Panc1 (cell line): ENCODE measurements at regions not wholly inside any gene's neighbourhood (a gene's known extent, or its start where the extent isn't known, plus 50 kb on each side); places are given as distances from the start of the nearest gene placed in this dataset.

Experiments used
- CTCF ChIP-seq: fragments of 450-650 bp; IDR thresholded peaks from 2 replicates; pipeline ENCODE4 v1.5.1; 2017; ENCODE audit warnings: mild to moderate bottlenecking
- POLR2AphosphoS5 ChIP-seq: IDR thresholded peaks from 2 replicates; pipeline ENCODE4 v1.6.1; 2012; ENCODE audit warnings: mild to moderate bottlenecking, low read depth, low read length, moderate library complexity
- REST ChIP-seq, 2 experiments: IDR thresholded peaks; 2 replicates each; pipeline ENCODE4 v1.6.1; 2011 to 2012; ENCODE audit warnings: low read depth in 2 of 2, control low read depth in 1 of 2, low read length in 1 of 2, mild to moderate bottlenecking in 1 of 2, moderate library complexity in 1 of 2; ENCODE audit not compliant: insufficient read depth in 1 of 2
- SIN3A ChIP-seq: IDR thresholded peaks from 2 replicates; pipeline ENCODE4 v1.6.1; 2012; ENCODE audit warnings: low read depth, mild to moderate bottlenecking, low read length, moderate library complexity, borderline replicate concordance; ENCODE audit not compliant: insufficient read depth
- TCF7L2 ChIP-seq: IDR thresholded peaks from 2 replicates; pipeline ENCODE4 v1.6.1; 2011; ENCODE audit warnings: mild to moderate bottlenecking, low read depth, low read length, inconsistent platforms

GRCh38 chr2:16387461-16387984 is 278.1 kb downstream of the CYRIA start:
- TF ChIP-seq CTCF (no peak), SIN3A (no peak), POLR2AphosphoS5 (no peak), REST (IDR thresholded peaks at IDR 0.05; ENCODE audit: insufficient read depth in 1 of 2, low read depth in 2 of 2, low read length in 1 of 2) (no peak), TCF7L2 (no peak)
